HepG2 (cell line): ENCODE measurements at regions not wholly inside any gene's neighbourhood (a gene's known extent, or its start where the extent isn't known, plus 50 kb on each side); places are given as distances from the start of the nearest gene placed in this dataset.

Experiments used
- ATAC-seq: fragments of 200-7000 bp; cut with Tn5 transposase; 3 replicates; pipeline ENCODE4 v1.9.1; 2020; ENCODE audit warnings: mild to moderate bottlenecking, moderate library complexity
- BruUV-seq: library from RNA; stranded (reverse); fragments of 400-500 nt; replicated peaks from 2 replicates; lab custom pipeline; 2021; lab: Mats Ljungman, UMichigan
- CTCF ChIA-PET: fragments of 300-600 bp; formaldehyde crosslinking; extraction: SDS; loops from one replicate; lab custom pipeline; 2021; ENCODE audit warnings: low total read pairs, inconsistent platforms, low intra/inter-chr PET ratio; lab: Yijun Ruan, JAX
- POLR2A ChIA-PET: fragments of 350-600 bp; sonication (Branson Sonifier 250); formaldehyde crosslinking; loops from one replicate; lab custom pipeline; 2020; ENCODE audit warnings: antibody characterized with exemption, inconsistent platforms; lab: Yijun Ruan, JAX
- DNase-seq: peaks from one replicate; pipeline ENCODE4 v3.0.0-alpha.2; 2015; ENCODE audit warnings: low spot score
- FAIRE-seq: peaks from 3 replicates; lab custom pipeline; 2011; peaks lifted over from hg19 to GRCh38; lab: Jason Lieb, UNC
- H2AFZ ChIP-seq: one replicate; pipeline ENCODE4 v1.6.1; 2011; ENCODE audit warnings: low read length, inconsistent platforms
- H3K27ac ChIP-seq: fragments of 300-600 bp; 3 replicates; pipeline ENCODE4 v1.8.0; 2011; ENCODE audit warnings: mixed run types, mild to moderate bottlenecking, mixed read lengths, low read length, inconsistent platforms; ENCODE audit not compliant: insufficient read depth; ENCODE audit errors: extremely low read length
- H3K27me3 ChIP-seq, 2 experiments: fragments of 200-600 bp in 1 of 2; 2 replicates in 1 of 2; 3 replicates in 1 of 2; pipeline versions ENCODE4 v1.6.0 to v1.8.0; 2011; ENCODE audit warnings: low read length in 2 of 2, mild to moderate bottlenecking in 2 of 2, moderate library complexity in 2 of 2, inconsistent platforms in 1 of 2; ENCODE audit not compliant: insufficient read depth in 2 of 2, control insufficient read depth in 1 of 2
- H3K36me3 ChIP-seq, 2 experiments: fragments of 200-600 bp in 1 of 2; replicated peaks in 1 of 2; 2 replicates in 1 of 2; 3 replicates in 1 of 2; pipeline versions ENCODE4 v1.5.1 to v1.8.0; 2011; ENCODE audit warnings: low read length in 2 of 2, inconsistent platforms in 1 of 2; ENCODE audit not compliant: insufficient read depth in 2 of 2, control insufficient read depth in 1 of 2
- H3K4me1 ChIP-seq: 2 replicates; pipeline ENCODE4 v1.5.1; 2012; ENCODE audit warnings: low read length, inconsistent platforms; ENCODE audit not compliant: insufficient read depth
- H3K4me2 ChIP-seq: 2 replicates; pipeline ENCODE4 v1.6.0; 2011; ENCODE audit warnings: low read depth, low read length, inconsistent platforms
- H3K4me3 ChIP-seq, 3 experiments: fragments of 200-600 bp in 1 of 3; sonication (generic), shearing (Covaris generic) in 1 of 3; replicated peaks in 1 of 3; 2 replicates each; pipeline ENCODE4 v1.5.1; 2011 to 2016; ENCODE audit warnings: low read length in 3 of 3, inconsistent platforms in 2 of 3, low read depth in 2 of 3, mild to moderate bottlenecking in 2 of 3, control low read depth in 1 of 3, mixed read lengths in 1 of 3; ENCODE audit not compliant: insufficient read depth in 1 of 3
- H3K79me2 ChIP-seq: one replicate; pipeline ENCODE4 v1.6.1; 2011; ENCODE audit warnings: low read length, inconsistent platforms; ENCODE audit not compliant: insufficient read depth
- H3K9ac ChIP-seq: 2 replicates; pipeline ENCODE4 v1.6.0; 2011; ENCODE audit warnings: mild to moderate bottlenecking, low read depth, low read length, inconsistent platforms; ENCODE audit not compliant: insufficient read depth
- H3K9me3 ChIP-seq: 2 replicates; pipeline ENCODE4 v1.5.1; 2012; ENCODE audit warnings: mild to moderate bottlenecking, low read length
- H4K20me1 ChIP-seq: 2 replicates; pipeline ENCODE4 v1.6.0; 2011; ENCODE audit warnings: inconsistent platforms, mild to moderate bottlenecking, low read length, moderate library complexity; ENCODE audit not compliant: insufficient read depth
- ARID5B ChIP-seq: IDR thresholded peaks from 2 replicates; pipeline ENCODE4 v1.4.0; 2020; ENCODE audit warnings: mild to moderate bottlenecking, missing genetic modification reagents
- BCL3 ChIP-seq: sonication (generic); formaldehyde crosslinking; IDR thresholded peaks from 2 replicates; pipeline ENCODE4 v1.5.1; 2020; ENCODE audit warnings: mild to moderate bottlenecking, missing genetic modification reagents, moderate library complexity
- BORCS8-MEF2B ChIP-seq: sonication (generic); formaldehyde crosslinking; IDR thresholded peaks from 2 replicates; pipeline ENCODE4 v1.8.0; 2022; ENCODE audit warnings: mild to moderate bottlenecking, missing genetic modification reagents
- ZBTB3 ChIP-seq: sonication (generic); formaldehyde crosslinking; IDR thresholded peaks from 2 replicates; pipeline ENCODE4 v1.4.0; 2020; ENCODE audit warnings: low read depth, mild to moderate bottlenecking, moderate library complexity, missing genetic modification reagents, borderline replicate concordance
- ZNF75D ChIP-seq: sonication (generic); formaldehyde crosslinking; IDR thresholded peaks from 2 replicates; pipeline ENCODE4 v1.8.1; 2023; ENCODE audit warnings: missing genetic modification reagents, mild to moderate bottlenecking, borderline replicate concordance
- WGBS: methylation state at CpG from one replicate; pipeline ENCODE4 v1.1.6; 2017; ENCODE audit warnings: low lambda C conversion rate; 5-methylcytosine and 5-hydroxymethylcytosine counted together
- in situ Hi-C: cut with HindIII; loops from 2 replicates; pipeline ENCODE4 v1.10.0; 2017; ENCODE audit warnings: low pct_unique_long_range_greater_than_20kb; ENCODE audit not compliant: extremely low pct_ligation_motif_present
- intact Hi-C: fragments of 100-400 bp; cut with micrococcal nuclease; formaldehyde crosslinking; loops from one replicate; pipeline ENCODE4 v1.10.0; 2022; ENCODE audit not compliant: unreplicated experiment

GRCh38 chr3:117480525-117480924, 770.9 kb downstream of the TUSC7 start:
- Histone ChIP-seq H3K27ac (no peak overlapping the region), H3K4me2 (no peak overlapping the region), H3K27me3 (no peaks in the 10 kb centered on the region), H3K36me3 (no peaks in the 10 kb centered on the region), H3K79me2 (no peaks in the 10 kb centered on the region), H4K20me1 (no peaks in the 10 kb centered on the region), H3K4me3 (no peak overlapping the region), H2AFZ (no peak overlapping the region), H3K9ac (no peak overlapping the region), H3K4me1 (no peaks in the 10 kb centered on the region), H3K9me3 (no peaks in the 10 kb centered on the region)
- ATAC-seq (no peak), DNase-seq (no peak), FAIRE-seq (no peak)
- 0% methylated on average over 3 of the region's 3 CpGs for WGBS
- CTCF ChIA-PET: no interaction called here
- POLR2A ChIA-PET: no interaction called here
- intact Hi-C loops: no loop called here
- BruUV-seq: no TSS peak
- in situ Hi-C loops: no loop called here
- no peak for TF ChIP-seq ARID5B (CRISPR knock-in tag)
- TF ChIP-seq ZBTB3: no peak
- no peak for TF ChIP-seq BORCS8-MEF2B (CRISPR knock-in tag)
- TF ChIP-seq BCL3: no peak
- TF ChIP-seq ZNF75D: no peak
